Suppressor macrophage treated with lipopolysaccharide for 1 hour (primary cell): ENCODE measurements at regions not wholly inside any gene's neighbourhood (a gene's known extent, or its start where the extent isn't known, plus 50 kb on each side); places are given as distances from the start of the nearest gene placed in this dataset.
A peak's percentile ranks its signal among the peaks of the same experiment; 100 is the strongest.

Source experiments
- DNase-seq, 3 donors: peaks; one replicate each; pipeline ENCODE4 v3.0.0-alpha.2; 2020 to 2022

GRCh38 chr6:145206247-145206907 is 528.9 kb downstream of the EPM2A start:
- DNase-seq, result no peak

- DNase-seq, result no peak
Measured at GRCh38 chr6:145208474-145208873, 526.8 kb downstream of the EPM2A start.

GRCh38 chr6:145209272-145209671 is 526.0 kb downstream of the EPM2A start:
- no peak for DNase-seq

DNA sequence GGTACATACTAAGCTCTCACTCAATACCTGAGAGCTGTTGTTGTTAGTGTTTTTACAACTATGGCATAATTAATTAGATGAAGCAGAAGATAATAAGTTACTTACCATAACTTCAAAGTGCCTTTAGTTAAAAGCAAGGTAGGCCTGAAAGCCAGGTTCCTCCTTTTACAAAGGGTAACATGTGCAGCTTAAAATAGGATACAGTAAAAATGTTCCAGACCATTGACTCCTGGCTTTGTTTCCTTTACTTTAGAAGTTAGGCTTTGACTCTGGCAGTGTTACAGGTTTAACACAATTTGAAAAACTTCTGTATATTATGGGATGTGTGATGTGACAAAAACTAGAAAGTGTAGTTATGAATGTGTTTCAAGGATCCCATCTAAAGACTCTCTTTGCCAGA is 522.5 kb downstream of the EPM2A start:
- no peak for DNase-seq

GRCh38 chr6:145213614-145214013 is 521.7 kb downstream of the EPM2A start:
- no peak for DNase-seq

- DNase-seq, result peak; percentile 46 to 65 (median 54)
Measured at GRCh38 chr6:145214570-145214969, 520.8 kb downstream of the EPM2A start.

- DNase-seq, result no peak
Measured at GRCh38 chr6:145224450-145224849, 510.9 kb downstream of the EPM2A start.

GRCh38 chr6:145225500-145225899 is 509.8 kb downstream of the EPM2A start:
- no peak for DNase-seq

DNA sequence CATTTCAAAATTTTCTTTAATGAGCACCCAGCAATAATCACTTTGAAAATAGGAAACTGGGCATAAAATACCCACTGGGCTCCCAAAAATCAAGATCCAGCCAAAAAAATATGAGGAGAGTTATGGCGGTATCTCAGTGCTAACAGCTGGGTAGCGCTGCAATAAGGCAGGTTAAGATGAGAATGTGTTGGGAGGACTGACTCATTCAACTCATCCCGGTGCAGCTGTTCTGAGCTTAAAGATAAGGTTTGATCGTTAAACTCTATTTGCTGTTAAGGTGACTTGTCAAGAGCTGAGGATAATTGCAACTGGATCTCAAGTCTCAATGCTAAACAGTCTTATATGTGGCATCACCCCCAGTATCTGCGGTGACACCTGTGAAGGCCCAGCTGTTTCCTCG is 507.7 kb downstream of the EPM2A start:
- no peak for DNase-seq

DNA sequence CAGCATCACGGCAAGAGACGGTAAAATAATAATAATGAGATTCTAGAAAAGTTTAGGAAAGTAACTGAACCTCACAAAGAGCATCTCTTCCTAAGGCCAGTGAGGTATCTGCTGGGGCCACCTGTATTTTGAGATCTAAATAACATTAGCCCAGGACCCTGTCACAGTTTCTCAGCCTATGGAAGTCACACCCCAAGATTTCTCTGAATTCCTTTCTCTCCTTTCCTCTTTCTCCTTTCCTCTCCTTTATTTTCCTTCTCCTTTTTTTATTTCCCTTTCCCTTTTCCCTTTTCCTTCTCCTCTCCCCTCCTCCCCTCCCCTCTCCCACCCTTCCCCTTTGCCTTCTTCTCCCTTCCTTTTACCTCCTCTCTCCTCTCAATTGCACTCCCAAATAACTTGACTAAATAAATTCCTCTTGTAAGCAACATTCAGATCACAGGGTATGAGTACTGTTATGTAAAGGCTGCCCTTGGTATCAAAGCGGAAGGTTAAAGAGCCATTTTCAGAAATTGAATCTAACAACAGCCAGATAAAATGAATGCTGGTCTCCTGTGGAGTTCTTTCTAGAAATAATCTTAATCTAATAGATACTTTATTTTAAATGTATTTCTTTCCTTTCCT is 506.2 kb downstream of the EPM2A start:
- DNase-seq, result no peak

DNA sequence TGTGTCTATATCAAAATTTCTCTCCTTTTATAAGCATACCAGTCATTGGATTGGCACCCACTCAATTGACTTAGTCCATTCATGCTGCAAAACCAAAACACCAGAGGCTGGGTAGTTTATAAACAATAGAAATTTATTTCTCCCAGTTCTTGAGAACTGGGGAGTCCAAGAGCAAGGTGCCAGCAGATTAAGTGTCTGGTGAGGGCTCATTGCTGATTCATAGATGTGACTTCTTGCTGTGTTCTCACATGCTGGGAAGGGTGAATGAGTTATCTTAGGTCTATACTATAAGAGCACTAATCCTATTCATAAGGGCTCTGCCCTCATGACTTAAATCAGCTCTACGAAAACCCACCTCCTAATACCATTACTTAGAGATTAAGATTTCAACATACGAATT is 501.4 kb downstream of the EPM2A start:
- no peak for DNase-seq

- DNase-seq, result no peak
Measured at GRCh38 chr6:145235207-145235606, 500.1 kb downstream of the EPM2A start.

DNA sequence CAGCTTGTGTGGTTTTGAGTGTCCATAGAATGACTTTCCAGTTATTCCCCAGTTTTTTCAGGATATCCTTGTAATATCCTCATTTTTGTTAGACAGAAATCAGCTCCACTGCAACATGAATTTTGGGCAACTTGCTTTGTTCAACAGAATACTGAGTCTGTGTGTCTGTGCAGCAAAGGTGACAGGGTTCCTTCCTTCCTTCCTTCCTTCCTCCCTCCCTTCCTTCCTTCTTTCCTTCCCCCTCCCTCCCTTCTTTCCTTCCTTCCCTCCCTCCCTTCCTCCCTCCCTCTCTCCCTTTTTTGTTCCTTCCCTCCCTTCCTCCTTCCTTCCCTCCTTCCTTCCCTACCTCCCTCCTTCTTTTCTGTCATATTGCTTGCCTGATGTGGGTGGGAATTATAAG is 496.5 kb downstream of the EPM2A start:
- no peak for DNase-seq

DNA sequence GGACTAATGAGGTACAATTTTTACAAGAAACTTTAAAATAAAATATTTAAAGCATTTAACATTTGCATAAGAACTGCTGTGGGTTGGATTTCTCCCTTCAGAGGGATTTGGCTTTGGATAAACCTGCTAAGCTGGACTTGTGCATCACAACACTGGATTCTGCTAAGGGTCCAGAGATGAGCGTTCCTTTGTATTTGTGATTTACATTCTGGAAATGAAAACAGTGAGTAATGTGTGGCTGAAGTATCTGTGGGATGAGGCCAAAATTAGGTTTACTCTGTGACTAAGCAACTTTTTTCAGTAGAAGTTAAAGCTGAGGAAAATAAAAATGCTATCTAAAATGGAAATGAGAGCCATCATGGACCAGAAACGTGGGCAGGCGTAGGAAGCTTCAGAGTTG is 494.3 kb downstream of the EPM2A start:
- DNase-seq, result no peak

DNA sequence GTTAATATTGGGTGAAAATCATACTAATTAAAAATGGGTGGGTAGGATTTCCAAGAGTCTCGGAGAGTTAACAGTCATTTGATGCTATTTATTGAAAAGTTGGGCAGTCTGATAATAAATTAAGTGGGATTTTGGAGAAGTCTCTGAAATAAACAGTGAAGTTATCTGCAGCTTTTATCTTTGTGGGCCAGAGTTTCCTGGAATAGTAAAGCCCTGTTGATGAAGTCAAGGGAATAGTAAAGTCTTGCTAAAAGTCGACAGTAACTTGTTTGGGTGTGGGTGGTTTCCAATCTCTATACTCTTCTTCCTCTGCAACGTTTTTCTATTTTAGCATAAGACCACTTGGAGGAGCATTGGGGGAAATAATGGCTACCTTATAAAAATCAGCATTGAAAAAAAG is 493.6 kb downstream of the EPM2A start:
- no peak for DNase-seq

DNA sequence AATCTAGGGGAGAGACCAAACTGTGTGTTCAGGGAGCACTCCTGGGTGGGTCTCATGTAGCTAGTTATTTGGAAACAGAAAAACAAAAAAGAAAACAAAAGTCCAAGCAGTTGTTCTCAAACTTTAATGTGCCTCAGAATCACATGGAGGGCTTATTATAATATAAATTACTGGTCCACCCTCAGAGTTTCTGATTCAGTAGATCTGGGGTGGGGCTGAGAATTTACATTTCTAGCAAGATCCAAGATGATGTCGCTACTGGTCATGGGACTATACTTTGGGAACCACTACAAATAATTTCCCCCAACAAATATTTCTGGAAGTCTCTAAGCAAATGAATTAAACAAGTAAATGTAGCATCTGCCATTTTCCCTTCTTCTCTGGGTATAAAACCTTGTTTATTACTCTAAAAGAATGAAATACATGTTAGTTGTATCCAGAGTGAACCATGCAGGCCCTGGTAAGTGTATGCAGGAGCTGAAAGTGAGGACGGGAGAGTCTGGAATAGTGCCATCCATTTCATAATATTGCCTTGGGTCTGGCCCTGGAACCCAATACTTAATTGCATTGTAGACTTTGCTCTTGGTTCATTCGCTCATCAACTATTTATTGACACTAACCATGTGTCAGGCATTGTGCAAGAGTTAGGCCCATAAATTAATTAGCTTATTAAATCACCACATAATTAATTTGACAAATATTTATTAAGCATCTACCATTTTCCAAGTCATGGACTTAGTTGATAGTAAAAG is 490.8 kb downstream of the EPM2A start:
- DNase-seq, result no peak

GRCh38 chr6:145245119-145245518 is 490.2 kb downstream of the EPM2A start:
- no peak for DNase-seq

DNA sequence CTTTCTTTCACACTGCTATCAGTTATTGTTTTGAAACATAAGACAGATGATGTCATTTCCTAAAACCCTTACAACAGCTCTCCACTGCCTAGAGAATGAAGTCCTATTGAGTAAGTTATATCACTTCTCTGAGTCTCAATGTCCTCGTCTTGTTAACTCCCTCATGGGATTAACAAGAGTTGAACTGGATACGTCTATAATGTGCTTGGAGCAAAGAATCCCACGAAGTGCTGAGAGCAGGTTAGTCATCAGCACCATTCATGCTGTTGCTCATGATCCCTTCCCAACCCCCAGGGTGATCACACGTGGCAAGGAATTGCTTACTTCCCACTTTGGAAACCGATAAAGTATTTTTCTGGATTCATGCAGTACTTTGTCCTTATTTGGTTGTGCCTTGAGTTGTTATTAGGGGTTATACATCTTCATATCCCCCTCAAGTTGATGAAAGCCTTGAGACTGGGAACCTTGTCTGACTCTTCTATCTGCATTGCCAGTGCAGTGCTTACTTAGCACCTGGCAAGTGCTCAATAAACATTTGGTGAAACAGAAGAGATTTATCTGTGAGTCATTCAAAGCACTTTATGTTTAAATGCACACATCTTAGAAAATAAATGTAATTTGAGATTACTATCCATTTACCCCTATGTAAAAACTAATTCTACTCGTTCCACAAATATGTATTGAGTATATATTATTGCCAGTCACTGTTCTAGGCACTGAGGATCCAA is 487.5 kb downstream of the EPM2A start:
- DNase-seq, result no peak

GRCh38 chr6:145250436-145250835 is 484.9 kb downstream of the EPM2A start:
- no peak for DNase-seq

GRCh38 chr6:145252737-145253136 is 482.6 kb downstream of the EPM2A start:
- no peak for DNase-seq

DNA sequence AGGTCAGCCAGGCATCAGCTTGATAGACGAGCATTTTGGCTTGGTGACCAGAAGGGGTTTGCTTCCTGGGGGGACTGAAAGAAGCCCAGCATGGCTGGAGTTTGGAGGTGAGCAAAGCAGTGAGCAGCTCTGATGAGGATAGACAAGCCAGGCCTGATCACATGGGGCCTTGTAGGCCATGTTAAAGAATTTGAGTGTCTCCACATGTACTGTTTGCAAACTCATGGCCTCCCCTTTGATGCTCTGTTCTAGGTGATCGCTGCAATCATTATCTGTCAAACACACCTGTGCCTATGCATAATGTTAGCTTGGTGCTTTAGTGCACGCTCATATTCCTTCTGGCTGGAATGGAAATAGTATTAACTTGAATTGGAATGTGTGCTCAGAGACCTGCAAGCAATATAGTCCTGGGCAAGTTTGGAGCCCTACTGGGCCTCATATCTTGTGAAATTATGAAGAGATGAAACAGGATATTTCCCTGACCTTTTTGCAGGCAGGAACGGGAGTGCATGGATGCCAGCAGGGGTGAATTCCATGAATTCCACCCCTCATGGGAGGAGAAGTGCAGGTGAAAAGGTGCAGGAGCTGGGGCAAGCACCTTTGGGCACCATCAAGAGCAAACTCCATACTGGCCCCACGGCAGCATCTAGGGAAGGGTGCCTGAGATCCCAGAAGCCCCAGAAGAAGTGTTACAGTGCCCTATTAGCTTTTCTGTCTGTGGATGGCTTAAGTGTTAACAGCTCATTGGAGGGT is 480.5 kb downstream of the EPM2A start:
- DNase-seq, result no peak

DNA sequence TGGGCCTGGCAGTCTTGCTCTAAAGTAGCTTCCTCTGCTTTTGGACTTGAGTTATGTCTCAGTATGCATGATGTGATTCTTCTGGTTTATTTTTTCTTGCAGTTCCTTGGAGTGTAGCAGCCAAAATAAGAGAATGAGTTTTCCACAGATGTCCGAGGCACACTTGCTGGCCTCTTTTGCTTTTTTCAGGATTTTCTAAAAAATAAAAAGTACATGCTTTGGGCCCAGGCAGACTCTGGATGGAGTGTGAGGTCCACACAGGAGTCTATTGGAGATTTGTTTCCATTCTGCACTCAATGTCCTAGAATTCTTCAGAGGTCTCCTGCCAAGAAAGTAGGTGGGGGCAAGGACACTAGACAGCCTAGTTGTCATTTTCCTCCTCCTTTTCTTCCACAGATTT is 477.6 kb downstream of the EPM2A start:
- DNase-seq, result no peak

GRCh38 chr6:145258122-145258521 is 477.2 kb downstream of the EPM2A start:
- no peak for DNase-seq
